HFFc6 (cell line): ENCODE measurements at regions not wholly inside any gene's neighbourhood (a gene's known extent, or its start where the extent isn't known, plus 50 kb on each side); places are given as distances from the start of the nearest gene placed in this dataset.
A peak's percentile ranks its signal among the peaks of the same experiment; 100 is the strongest.

Experiments
- DNase-seq: peaks from one replicate; pipeline ENCODE4 v3.0.0-alpha.2; 2018
- H3K27ac Mint-ChIP-seq: 2 replicates; pipeline ENCODE4 v1.8.0; 2020; ENCODE audit warnings: mild to moderate bottlenecking, mixed read lengths
- H3K27me3 Mint-ChIP-seq: 2 replicates; pipeline ENCODE4 v1.8.0; 2021; ENCODE audit warnings: mild to moderate bottlenecking, moderate library complexity, mixed read lengths; ENCODE audit not compliant: insufficient read depth
- H3K36me3 Mint-ChIP-seq: 2 replicates; pipeline ENCODE4 v1.8.0; 2021; ENCODE audit warnings: low read depth, mixed read lengths
- H3K4me1 Mint-ChIP-seq: 2 replicates; pipeline ENCODE4 v1.8.0; 2020; ENCODE audit warnings: low read depth, mixed read lengths
- H3K4me3 Mint-ChIP-seq: 2 replicates; pipeline ENCODE4 v1.8.0; 2020; ENCODE audit warnings: mild to moderate bottlenecking, moderate library complexity, mixed read lengths
- H3K9me3 Mint-ChIP-seq: 2 replicates; pipeline ENCODE4 v1.8.0; 2020; ENCODE audit warnings: mild to moderate bottlenecking, mixed read lengths
- TF ChIP-seq, protein P1 (sequence below): fragments of 200-600 bp; sonication (generic); IDR thresholded peaks from 2 replicates; pipeline ENCODE4 v1.5.0; 2021; ENCODE audit warnings: antibody characterized with exemption, mild to moderate bottlenecking

DNA sequence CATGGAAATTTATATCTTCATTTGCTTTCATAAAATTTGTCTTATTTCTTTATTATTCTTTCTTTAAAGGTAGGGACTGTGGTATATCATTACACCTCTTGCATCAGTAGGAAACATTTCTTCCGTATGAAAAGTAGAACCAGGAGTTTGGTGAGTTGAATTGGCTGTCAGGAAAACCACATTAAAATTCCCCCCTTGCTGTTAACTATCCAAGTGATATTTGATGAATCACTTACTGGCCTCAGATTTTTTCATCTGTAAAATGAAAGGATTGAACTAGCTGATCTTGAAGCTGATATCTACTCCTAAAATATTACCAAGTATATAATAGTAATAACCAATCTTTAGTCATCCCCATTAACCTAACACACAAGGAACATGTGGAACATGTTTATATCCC is 460.9 kb downstream of the GJA1 start:
- Mint-ChIP-seq H3K36me3 (no peaks in the 10 kb centered on the region), H3K27ac (peak overlapping the region; percentile 45), H3K4me3 (peak overlapping the region; percentile 39), H3K9me3 (no peaks in the 10 kb centered on the region), H3K4me1 (peaks cover 30% of the 10 kb centered on the region), H3K27me3 (no peaks in the 10 kb centered on the region)
- DNase-seq: peak; percentile 14
- TF ChIP-seq, protein P1, sequence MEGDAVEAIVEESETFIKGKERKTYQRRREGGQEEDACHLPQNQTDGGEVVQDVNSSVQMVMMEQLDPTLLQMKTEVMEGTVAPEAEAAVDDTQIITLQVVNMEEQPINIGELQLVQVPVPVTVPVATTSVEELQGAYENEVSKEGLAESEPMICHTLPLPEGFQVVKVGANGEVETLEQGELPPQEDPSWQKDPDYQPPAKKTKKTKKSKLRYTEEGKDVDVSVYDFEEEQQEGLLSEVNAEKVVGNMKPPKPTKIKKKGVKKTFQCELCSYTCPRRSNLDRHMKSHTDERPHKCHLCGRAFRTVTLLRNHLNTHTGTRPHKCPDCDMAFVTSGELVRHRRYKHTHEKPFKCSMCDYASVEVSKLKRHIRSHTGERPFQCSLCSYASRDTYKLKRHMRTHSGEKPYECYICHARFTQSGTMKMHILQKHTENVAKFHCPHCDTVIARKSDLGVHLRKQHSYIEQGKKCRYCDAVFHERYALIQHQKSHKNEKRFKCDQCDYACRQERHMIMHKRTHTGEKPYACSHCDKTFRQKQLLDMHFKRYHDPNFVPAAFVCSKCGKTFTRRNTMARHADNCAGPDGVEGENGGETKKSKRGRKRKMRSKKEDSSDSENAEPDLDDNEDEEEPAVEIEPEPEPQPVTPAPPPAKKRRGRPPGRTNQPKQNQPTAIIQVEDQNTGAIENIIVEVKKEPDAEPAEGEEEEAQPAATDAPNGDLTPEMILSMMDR: no peak

DNA sequence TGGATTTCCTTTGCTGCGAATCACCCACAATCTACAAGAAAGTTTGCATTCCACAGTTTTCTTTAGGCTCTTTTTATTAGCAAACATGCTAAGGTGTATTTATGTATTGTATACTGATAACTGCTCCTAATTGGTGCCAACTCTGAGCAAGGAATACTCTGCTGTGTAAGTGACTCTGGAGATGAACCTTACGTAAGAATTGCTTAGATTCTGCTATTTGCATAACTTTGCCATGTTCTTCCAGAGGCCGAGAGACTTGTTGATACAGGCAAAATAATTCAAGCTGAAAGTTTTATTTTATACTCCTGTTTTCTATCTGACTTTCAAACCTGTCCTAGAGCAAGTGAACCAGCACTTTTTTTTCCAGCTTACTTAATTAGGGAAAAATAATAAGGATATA is 461.3 kb downstream of the GJA1 start:
- Mint-ChIP-seq H3K27ac (no peak overlapping the region), H3K36me3 (no peaks in the 10 kb centered on the region), H3K4me1 (peaks cover 30% of the 10 kb centered on the region), H3K9me3 (no peaks in the 10 kb centered on the region), H3K4me3 (peak overlapping the region; percentile 39), H3K27me3 (no peaks in the 10 kb centered on the region)
- TF ChIP-seq, protein P1: no peak
- no peak for DNase-seq

DNA sequence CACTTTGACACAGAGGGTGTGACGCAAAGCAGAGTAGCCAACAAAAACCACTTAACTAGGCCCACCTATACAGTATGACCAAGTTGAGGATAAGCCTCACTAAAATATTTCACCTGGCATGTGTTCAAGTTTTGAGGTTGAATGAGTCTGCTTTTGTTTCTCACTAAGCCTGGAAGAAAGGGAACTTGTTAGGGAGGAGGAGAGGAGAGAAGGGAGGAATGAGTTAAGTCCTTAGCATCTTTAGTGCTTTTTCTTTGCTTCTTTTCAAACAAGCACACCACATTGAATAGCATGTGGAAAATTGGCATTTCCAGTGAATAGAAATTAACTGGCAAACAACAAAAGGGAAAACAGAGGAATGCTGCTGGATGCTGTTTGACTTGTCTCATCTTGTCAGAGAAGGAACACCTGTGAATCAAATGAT is 461.9 kb downstream of the GJA1 start:
- Mint-ChIP-seq H3K27ac (no peak overlapping the region), H3K27me3 (no peaks in the 10 kb centered on the region), H3K4me3 (no peak overlapping the region), H3K4me1 (peaks cover 30% of the 10 kb centered on the region), H3K9me3 (no peaks in the 10 kb centered on the region), H3K36me3 (no peaks in the 10 kb centered on the region)
- no peak for DNase-seq
- TF ChIP-seq, protein P1: no peak

DNA sequence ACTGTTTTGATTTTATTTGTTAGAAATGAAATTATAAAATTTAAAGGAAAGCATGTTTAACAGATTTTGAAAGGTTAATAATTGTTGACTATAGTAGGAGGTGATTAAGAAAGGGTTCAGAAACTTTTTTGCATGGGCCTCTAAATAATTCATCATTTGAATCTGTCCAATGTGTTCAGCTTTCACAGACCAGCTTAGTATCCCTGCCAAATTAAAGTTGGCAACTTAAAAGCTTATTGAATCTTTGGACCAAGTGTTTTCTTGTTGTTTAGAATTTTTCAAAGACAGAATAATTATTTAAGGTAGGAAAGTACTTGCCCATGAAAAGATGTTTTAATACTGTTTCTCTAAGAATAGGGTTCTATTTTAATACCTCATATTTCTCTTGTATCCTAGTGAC is 466.0 kb downstream of the GJA1 start:
- Mint-ChIP-seq H3K36me3 (no peaks in the 10 kb centered on the region), H3K9me3 (no peaks in the 10 kb centered on the region), H3K27ac (no peak overlapping the region), H3K4me3 (no peak overlapping the region), H3K4me1 (peaks cover 22% of the 10 kb centered on the region), H3K27me3 (no peaks in the 10 kb centered on the region)
- TF ChIP-seq, protein P1: no peak
- DNase-seq: no peak

DNA sequence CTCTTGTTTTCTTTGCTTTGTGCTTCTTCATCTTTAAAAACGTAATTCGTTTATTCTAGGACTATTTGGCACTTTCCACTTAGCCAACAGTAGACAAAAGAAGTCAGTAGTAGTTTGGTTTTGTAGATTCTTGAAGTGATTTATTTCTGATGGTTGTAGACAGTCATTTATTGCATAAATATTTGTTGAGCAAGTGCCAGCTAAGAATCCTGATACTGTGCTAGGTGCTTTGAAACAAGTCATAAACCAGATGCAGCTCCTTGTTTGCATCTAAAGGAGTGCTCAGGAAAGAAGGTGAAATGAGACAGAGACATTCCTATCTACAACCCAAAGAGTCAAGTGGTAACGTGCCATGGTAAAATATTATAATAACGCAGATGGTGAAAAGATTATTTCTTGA is 469.1 kb downstream of the GJA1 start:
- H3K27ac Mint-ChIP-seq: no peak overlapping the region
- TF ChIP-seq, protein P1: no peak
- no peaks in the 10 kb centered on the region for H3K27me3 Mint-ChIP-seq
- H3K36me3 Mint-ChIP-seq: peaks cover 12% of the 10 kb centered on the region
- H3K9me3 Mint-ChIP-seq: peaks cover 13% of the 10 kb centered on the region; the same call in 1 of the 2 replicates
- H3K4me3 Mint-ChIP-seq: no peak overlapping the region
- no peak for DNase-seq
- H3K4me1 Mint-ChIP-seq: peaks cover 8% of the 10 kb centered on the region

DNA sequence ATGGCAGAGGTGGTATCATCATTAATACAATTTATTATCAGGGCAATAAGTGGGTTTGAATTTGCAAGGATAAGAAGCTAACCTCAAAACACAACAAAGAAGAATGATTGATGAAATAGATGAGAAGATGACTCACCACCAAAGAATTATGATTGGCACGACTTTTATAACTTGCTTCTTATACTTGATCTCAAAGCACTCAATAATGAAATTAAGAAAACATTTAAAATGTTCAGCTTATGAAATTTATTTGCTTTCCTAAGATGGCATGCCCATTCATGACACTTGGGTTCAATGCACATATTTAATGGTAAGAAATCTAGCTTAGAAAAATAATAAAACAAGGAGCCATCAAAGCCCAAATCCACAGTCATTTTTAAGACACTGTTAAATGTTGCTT is 477.5 kb downstream of the GJA1 start:
- Mint-ChIP-seq H3K27me3 (peaks cover 4% of the 10 kb centered on the region; the same call in 1 of the 2 replicates), H3K36me3 (peaks cover 4% of the 10 kb centered on the region; the same call in 1 of the 2 replicates), H3K4me1 (peaks cover 3% of the 10 kb centered on the region; the same call in 1 of the 2 replicates), H3K27ac (no peak overlapping the region), H3K4me3 (no peak overlapping the region), H3K9me3 (peaks cover 20% of the 10 kb centered on the region; the same call in 1 of the 2 replicates)
- DNase-seq: no peak
- TF ChIP-seq, protein P1: no peak
